IPS-15b (cell line): ENCODE measurements at regions not wholly inside any gene's neighbourhood (a gene's known extent, or its start where the extent isn't known, plus 50 kb on each side); places are given as distances from the start of the nearest gene placed in this dataset.
"Not testable (repeated sequence)": the region's sequence is repeated elsewhere in the genome, so short reads cannot be mapped to it uniquely, and the experiment has no call there.

Experiments used
- H3K27me3 ChIP-seq: one replicate; pipeline ENCODE4 v1.6.1; 2013; ENCODE audit warnings: low read length; ENCODE audit not compliant: control insufficient read depth, insufficient read depth
- H3K36me3 ChIP-seq: one replicate; pipeline ENCODE4 v1.6.1; 2013; ENCODE audit warnings: low read length; ENCODE audit not compliant: control insufficient read depth, insufficient read depth
- H3K4me1 ChIP-seq: one replicate; pipeline ENCODE4 v1.6.1; 2013; ENCODE audit warnings: mild to moderate bottlenecking, low read length; ENCODE audit not compliant: control insufficient read depth, insufficient read depth
- H3K4me3 ChIP-seq: one replicate; pipeline ENCODE4 v1.5.1; 2013; ENCODE audit warnings: low read depth, low read length
- H3K9ac ChIP-seq: one replicate; pipeline ENCODE4 v1.6.1; 2013; ENCODE audit warnings: low read depth, mild to moderate bottlenecking, low read length
- H3K9me3 ChIP-seq: one replicate; pipeline ENCODE4 v1.6.1; 2013; ENCODE audit warnings: mild to moderate bottlenecking, low read length; ENCODE audit not compliant: control insufficient read depth, insufficient read depth

DNA sequence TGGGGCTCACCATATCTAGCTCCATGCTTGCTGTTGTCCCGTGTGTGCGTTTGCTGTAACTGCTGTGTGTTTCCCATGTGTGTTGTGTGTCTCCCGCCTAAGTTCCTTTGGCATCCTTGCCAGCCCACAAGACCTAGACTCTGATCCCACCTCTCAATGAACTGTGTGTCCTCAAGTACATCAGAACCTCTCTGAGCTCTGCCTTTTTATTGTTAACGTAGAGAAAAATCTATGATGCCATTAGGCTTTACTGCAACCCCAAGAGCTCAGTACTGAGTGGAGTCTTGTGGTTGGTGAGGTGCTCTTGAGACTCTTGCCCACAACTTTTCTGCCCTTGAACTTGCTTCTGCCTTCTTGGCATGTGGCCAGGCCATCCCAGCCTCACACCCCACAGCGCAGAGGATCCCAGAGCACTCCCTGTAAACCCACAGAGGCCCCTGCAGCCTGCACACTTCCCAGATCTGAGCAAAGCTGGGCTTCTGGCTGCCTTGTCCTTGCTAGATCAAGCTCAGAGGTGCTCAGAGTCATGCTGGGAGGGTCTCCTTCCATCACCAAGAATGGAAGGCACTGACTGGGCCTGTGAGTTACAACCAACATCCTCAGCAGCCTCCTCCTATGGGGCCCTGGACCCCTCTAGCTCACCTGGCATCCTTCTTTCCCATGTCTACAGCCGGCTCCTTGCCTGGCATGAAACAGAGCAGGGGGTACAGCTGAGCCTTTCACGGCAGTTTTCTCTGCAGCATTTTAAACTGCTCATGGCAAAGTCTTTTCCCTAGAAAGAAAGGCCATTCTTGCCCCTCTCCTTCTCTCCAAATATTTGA is 643.4 kb downstream of the ACTR3B start:
- no peak overlapping the region for H3K4me3 ChIP-seq
- no peaks in the 10 kb centered on the region for H3K4me1 ChIP-seq
- no peaks in the 10 kb centered on the region for H3K27me3 ChIP-seq
- no peak overlapping the region for H3K9ac ChIP-seq
- H3K9me3 ChIP-seq = peaks cover 2% of the 10 kb centered on the region
- H3K36me3 ChIP-seq = no peaks in the 10 kb centered on the region

DNA sequence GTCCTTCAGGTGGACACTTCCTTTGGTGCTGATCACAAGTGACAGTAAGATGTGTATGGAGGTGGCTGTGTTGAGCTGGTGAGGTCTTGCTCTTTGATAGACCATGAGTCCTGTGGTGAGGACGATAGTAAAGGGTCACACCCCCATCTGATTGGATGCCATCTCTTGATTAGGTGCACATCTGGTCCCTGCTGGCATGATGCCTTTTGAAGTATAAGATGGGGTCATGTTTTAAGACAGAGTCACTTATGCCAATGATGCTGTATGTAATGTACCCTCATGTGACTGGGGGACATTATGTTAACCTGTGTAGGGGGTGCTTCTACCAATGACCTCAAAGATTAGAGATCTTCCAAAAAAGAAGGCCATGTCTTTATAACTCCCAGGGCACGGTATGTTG is 644.6 kb downstream of the ACTR3B start:
- H3K27me3 ChIP-seq = no peaks in the 10 kb centered on the region
- H3K4me3 ChIP-seq = no peak overlapping the region
- H3K9me3 ChIP-seq = no peaks in the 10 kb centered on the region
- no peaks in the 10 kb centered on the region for H3K4me1 ChIP-seq
- H3K36me3 ChIP-seq = no peaks in the 10 kb centered on the region
- H3K9ac ChIP-seq = no peak overlapping the region

DNA sequence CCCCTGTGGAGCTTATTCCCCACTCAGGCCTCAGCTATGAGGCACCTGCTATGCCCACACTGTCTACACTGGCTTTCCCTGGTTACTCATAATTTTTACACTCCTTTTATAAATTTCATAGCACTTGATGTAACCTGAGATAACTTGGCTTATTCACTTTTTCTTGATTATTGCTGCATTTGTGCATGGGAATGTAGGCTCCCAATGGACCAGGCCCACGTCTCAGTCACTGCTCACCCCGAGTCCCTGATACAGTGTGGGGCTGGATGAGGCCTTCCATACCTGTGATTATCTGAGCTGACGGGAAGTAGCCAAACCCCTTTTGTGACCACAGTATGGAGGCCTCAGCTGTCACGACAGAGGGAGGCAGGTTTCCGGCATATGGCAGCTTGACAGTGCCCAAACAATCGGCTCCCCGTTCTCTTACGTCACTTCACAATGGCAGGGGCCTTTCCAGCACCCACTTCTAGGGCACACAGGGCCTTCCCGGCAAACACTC is 645.3 kb downstream of the ACTR3B start:
- no peak overlapping the region for H3K9ac ChIP-seq
- H3K36me3 ChIP-seq = no peaks in the 10 kb centered on the region
- H3K27me3 ChIP-seq = no peaks in the 10 kb centered on the region

DNA sequence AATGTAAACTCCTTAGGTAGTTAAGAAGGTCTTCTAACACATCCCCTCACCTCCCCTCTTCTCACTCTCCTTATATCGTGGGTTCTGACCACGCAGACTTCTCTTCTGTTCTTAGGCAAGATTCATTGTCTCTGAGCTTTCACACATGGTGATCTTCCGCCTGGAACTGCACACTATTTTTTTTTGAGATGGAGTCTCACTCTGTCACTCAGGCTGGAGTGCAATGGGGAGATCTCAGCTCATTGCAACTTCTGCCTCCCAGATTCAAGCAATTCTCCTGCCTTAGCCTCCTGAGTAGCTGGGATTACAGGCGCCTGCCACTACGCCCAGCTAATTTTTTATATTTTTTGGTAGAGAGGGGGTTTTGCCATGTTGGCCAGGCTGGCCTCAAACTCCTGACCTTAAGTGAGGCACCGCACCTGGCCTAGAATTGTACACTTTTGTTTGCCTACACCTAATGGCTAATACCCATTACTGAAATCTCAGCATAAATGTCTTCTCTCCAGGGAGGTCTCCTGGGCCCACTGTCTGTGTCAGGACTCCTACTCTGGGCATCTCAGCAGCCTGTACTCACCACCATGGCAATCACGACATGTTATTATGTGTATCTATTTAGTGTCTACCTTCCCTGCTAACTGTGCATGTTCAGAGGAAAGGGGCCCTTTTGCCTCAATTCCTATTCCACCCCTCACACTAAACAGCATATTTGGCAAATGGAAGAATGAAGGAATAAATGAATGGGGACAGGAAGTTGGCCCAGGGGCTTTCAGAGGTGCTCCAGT is 646.3 kb upstream of the DPP6 start:
- Histone ChIP-seq H3K9me3 (no peaks in the 10 kb centered on the region), H3K4me1 (no peaks in the 10 kb centered on the region), H3K27me3 (no peaks in the 10 kb centered on the region), H3K9ac (no peak overlapping the region), H3K4me3 (no peak overlapping the region), H3K36me3 (no peaks in the 10 kb centered on the region)

More for the DNA sequence above, 645.3 kb downstream of the ACTR3B start:
- Histone ChIP-seq H3K4me3 (no peak overlapping the region), H3K4me1 (no peaks in the 10 kb centered on the region), H3K9me3 (no peaks in the 10 kb centered on the region)

DNA sequence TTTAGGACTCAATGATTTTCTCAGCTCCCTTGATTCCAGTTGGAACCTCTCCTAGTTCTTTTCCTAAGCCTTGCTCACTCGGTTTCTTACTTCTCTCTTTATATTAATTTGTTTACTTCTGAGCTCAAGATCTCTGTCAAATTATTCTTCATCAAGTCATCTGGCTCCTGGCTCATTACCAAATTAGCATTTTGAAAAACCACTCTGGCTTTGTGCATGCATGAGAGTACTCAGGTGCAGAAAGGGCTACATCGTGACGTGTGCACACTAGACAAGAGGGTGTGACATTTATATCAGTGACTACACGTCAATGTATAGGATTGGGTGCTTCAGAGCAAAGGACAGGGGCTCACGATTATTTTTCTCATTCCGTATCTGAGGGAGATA is 645.7 kb upstream of the DPP6 start:
- H3K4me1 ChIP-seq = no peaks in the 10 kb centered on the region

DNA sequence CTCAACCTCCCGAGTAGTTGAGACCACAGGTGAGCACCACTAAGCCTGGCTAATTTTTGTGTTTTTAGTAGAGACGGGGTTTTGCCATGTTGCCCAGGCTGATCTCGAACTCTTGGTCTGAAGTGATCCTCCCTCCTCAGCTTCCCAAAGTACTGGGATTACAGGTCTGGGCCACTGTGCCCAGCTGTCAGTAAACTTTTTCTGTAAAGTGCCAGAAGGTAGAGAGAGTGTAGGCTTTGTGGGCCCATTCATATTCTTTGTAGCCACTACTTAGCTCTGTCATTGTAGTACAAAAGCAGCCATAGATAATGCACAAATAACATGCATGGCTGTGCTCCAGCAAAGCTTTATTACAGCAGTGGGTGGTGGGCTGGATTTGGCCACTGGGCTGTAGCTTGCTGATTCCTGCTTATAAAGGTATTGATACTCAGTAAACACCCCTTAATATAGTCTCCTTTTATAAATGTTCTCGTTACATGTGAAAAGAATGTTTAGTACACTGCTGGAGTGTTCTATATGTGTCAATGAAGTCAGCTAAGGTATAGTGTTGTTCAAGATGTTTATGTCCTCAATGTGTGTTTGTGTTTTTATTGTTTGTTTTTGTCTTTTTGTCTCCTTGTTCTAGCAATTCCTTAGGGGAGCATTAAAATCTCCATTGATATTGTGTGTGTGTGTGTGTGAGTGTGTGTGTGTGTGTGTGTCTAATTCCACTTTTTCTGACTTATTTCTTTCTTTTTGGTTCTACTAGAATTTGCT is 644.7 kb upstream of the DPP6 start:
- Histone ChIP-seq H3K9me3 (no peaks in the 10 kb centered on the region), H3K4me3 (no peak overlapping the region), H3K27me3 (no peaks in the 10 kb centered on the region), H3K4me1 (no peaks in the 10 kb centered on the region), H3K9ac (no peak overlapping the region), H3K36me3 (no peaks in the 10 kb centered on the region)

More for the DNA sequence above, 645.7 kb upstream of the DPP6 start:
- H3K9me3 ChIP-seq = no peaks in the 10 kb centered on the region
- H3K9ac ChIP-seq = no peak overlapping the region
- no peak overlapping the region for H3K4me3 ChIP-seq
- no peaks in the 10 kb centered on the region for H3K27me3 ChIP-seq
- H3K36me3 ChIP-seq = no peaks in the 10 kb centered on the region

DNA sequence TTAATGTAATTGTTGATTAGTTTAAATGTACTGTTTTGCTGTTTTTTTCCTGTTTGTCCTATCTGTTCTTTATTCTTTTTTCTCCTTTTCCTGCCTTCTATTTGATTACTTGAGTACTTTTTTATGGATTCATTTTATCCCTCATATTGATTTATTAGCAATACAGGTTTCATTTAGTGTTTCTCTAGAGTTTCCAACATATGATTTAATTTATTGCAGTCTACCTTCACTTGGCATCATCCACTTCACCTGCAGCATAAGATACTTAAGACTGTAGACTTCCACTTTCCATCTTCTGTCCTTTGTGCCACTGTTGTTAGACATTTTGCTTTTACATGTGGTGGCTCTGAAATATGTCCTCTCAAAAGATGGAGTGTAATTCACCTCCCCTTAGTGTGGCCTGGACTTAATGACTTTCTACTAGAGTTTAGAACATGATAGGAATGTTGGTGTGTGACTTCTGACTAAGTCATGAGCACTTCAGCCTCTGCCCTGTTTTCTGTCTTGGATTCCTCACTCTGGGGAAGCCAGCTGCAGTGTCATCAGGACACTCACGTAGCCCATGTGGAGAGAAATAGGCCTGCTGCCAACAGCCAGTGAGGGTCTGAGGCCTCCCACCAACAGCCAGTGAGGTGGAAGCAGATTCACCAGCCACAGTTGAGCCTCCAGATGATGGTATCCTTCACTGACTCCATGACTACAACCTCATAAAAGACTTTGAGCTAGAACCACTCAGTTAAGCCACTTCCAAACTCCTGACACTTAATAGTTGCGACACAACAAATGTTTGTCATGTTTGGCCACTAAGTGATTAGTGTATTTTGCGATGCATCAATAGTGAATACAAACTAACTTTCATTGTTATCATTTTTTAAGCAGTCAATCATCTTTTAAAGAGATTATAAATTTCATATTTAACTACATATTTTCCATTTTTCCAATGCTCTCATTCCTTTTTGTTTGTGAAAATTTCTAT is 643.5 kb upstream of the DPP6 start:
- Histone ChIP-seq H3K9ac (no peak overlapping the region), H3K4me3 (no peak overlapping the region), H3K36me3 (no peaks in the 10 kb centered on the region), H3K27me3 (no peaks in the 10 kb centered on the region), H3K4me1 (no peaks in the 10 kb centered on the region), H3K9me3 (no peaks in the 10 kb centered on the region)

DNA sequence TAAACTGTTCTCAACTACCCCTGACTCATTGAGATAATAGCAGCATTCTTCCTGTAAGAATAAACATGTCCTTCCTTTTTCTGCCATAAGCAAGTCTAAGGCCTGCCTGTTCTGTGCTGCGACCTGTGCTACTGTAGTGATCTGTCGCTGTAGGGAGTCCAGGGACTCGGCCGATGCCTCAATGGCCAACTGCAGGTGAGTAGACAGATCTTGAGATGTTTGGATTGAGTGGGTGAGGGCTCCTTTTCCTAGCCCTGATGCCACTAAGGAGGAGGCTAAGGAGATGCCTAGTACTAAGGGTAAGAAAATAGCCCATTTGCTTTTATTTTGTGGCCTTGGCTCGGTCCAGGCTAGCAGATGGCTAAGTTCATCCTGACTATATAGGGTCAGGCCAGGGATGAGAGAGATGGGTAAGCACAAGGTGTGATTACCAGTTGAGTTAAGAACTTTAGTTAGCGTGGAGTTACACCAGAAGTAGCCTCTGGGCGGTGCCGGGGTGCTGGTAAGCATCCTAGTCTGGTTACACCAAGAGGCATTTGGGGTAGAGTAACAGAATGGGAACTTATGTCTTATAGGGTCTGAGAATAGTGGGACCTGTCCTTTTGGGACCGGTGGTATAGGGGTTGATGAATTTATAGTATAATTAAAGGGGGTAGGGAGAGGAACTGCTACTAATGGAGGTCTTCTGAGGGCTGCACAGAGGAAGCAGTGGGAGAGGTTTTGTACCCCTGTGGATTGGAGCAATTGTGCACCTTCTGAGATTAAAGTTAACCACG is 642.4 kb upstream of the DPP6 start:
- H3K4me3 ChIP-seq, H3K27me3 ChIP-seq, H3K9me3 ChIP-seq, H3K36me3 ChIP-seq, H3K4me1 ChIP-seq, H3K9ac ChIP-seq: not testable (repeated sequence)

DNA sequence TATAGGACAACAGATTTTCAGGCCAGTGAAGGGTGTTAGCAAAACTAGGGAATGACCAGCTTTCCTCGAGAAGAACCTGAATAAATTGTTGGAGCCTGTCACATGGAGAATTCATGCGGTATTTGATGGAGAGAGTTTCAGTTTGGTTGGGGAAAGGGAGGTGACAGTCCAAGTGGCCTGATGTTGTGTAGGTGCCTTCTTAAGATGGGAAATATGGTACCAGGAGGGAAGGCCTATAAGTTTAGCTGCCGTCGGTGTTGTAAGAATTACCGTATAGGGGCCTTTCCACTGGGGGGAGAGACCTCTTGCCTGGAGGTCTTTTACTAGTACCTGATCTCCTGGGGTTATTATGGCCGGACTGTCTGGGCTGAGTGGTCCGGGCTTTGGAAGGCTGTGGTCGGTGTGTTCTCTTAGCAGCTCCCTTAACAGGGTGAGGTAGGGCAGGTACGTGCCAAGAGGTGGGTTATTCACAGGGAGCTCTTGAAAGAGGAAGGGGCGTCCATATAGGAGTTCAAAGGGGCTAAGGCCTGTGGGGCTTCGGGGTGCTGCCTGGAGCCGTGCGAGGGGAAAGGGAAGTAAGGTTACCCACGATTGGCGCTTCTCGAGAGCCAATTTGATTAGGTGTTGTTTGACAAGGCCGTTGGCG is 641.1 kb upstream of the DPP6 start:
- not testable (repeated sequence) for H3K36me3 ChIP-seq, H3K27me3 ChIP-seq, H3K9me3 ChIP-seq

DNA sequence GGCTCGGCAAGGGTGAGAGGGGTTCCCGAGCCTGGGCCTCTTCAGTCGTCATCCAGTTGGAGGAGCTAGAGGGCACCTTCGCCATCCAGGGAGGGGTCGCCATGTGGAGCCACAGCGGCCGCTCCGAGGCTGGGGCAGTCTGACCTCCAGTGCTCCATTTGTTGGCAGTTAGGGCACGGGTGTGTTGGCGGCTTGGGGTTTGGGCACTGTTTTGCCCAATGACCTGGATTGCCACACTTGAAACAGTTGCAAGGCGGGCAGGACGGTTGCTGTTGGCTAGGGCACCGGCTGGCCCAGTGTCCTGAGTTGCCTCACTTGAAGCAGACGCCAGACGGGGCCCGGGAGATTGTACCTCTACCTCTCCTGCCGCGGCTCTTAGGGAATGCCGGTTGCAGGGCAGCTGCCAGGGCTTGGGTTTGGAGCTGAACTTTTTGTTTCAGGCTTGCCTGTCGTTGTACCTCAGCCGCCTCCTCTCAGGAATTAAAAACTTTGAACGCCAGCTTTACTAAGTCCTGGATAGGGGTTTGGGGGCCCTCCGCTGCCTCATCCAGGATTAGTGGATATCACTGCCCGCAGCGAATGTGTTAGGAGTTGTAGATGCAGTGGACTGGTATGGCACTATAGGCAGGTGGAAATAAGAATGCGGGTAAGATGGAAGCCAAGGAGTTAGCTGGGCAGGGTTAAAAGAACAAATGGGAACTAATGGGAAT is 639.9 kb upstream of the DPP6 start:
- not testable (repeated sequence) for H3K9ac ChIP-seq, H3K9me3 ChIP-seq

More for the DNA sequence above, 641.1 kb upstream of the DPP6 start:
- H3K9ac ChIP-seq, H3K4me3 ChIP-seq, H3K4me1 ChIP-seq: not testable (repeated sequence)

More for the DNA sequence above, 639.9 kb upstream of the DPP6 start:
- not testable (repeated sequence) for H3K4me1 ChIP-seq, H3K36me3 ChIP-seq, H3K4me3 ChIP-seq, H3K27me3 ChIP-seq
